ENCODE measurements at regions not wholly inside any gene's neighbourhood (a gene's known extent, or its start where the extent isn't known, plus 50 kb on each side); places are given as distances from the start of the nearest gene placed in this dataset.

DNA sequence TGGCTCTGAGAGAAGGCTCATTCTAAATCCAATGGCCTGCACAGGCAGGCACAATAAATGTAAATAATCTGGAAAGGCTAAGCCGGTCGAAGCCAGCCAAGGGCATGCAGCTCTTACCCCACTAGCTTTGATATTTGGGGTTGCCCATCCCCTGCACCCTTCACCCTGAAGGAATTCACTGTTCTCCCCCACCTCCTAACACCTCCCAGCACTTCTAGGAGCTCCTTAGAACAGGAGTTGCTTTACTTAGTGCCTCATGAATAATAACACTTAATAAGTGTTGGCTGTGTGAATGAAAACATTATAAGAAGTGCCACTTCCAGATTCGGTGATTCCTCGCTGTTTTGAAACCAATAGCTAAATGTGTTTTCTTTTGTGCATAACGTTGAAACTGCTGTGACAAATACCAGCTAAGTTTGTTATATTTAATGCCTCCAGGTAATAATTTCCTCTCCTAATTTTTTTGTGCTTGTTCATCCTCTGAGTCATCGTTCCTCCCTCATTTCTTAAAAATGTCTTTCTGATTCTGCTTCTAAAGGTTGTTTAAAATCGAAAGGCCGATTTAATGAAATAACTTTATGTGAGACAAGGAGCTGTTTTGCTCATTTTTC, 458.8 kb downstream of the METTL4 start:
- Histone ChIP-seq H3K27me3 (no peaks in the 10 kb centered on the region), H3K36me3 (no peaks in the 10 kb centered on the region), H3K27ac (no peak overlapping the region), H3K4me1 (no peaks in the 10 kb centered on the region), H3K4me3 (no peak overlapping the region), H3K9me3 (no peaks in the 10 kb centered on the region)
- DNase-seq, result no peak
- TF ChIP-seq EP300 (IDR thresholded peaks at IDR 0.05) (no peak), CTCF (IDR thresholded peaks at IDR 0.05) (no peak), POLR2A (IDR thresholded peaks at IDR 0.05) (no peak), POLR2AphosphoS5 (IDR thresholded peaks at IDR 0.05) (no peak)
- 73 to 83% methylated on average over 8 of the region's 8 CpGs for WGBS, 2 donors
- intact Hi-C loops (cut with DNase I), result no loop called here

GRCh38 chr18:2114289-2114688, 457.0 kb downstream of the METTL4 start:
- no peaks in the 10 kb centered on the region for H3K4me1 ChIP-seq
- TF ChIP-seq POLR2A (IDR thresholded peaks at IDR 0.05), result no peak
- no peak for TF ChIP-seq EP300 (IDR thresholded peaks at IDR 0.05)
- no peak for TF ChIP-seq POLR2AphosphoS5 (IDR thresholded peaks at IDR 0.05)
- no peak for TF ChIP-seq CTCF (IDR thresholded peaks at IDR 0.05)
- intact Hi-C loops (cut with DNase I), result no loop called here
- DNase-seq, result no peak
- no peak overlapping the region for H3K4me3 ChIP-seq
- H3K27ac ChIP-seq, result no peak overlapping the region
- no peaks in the 10 kb centered on the region for H3K9me3 ChIP-seq
- no peaks in the 10 kb centered on the region for H3K27me3 ChIP-seq
- no peaks in the 10 kb centered on the region for H3K36me3 ChIP-seq
- 40 to 43% methylated on average over 2 of the region's 2 CpGs for WGBS, 2 donors

- 66 to 67% methylated on average over 4 of the region's 4 CpGs for WGBS, 2 donors
- Histone ChIP-seq H3K36me3 (no peaks in the 10 kb centered on the region), H3K4me3 (no peak overlapping the region), H3K27ac (no peak overlapping the region), H3K4me1 (no peaks in the 10 kb centered on the region), H3K9me3 (no peaks in the 10 kb centered on the region), H3K27me3 (no peaks in the 10 kb centered on the region)
- intact Hi-C loops (cut with DNase I), result no loop called here
- TF ChIP-seq POLR2A (IDR thresholded peaks at IDR 0.05), result no peak
- no peak for TF ChIP-seq POLR2AphosphoS5 (IDR thresholded peaks at IDR 0.05)
- no peak for TF ChIP-seq EP300 (IDR thresholded peaks at IDR 0.05)
- TF ChIP-seq CTCF (IDR thresholded peaks at IDR 0.05), result no peak
- DNase-seq, result no peak
These were observed 456.5 kb downstream of the METTL4 start for GRCh38 chr18:2114765-2115164.

GRCh38 chr18:2121224-2121623, 450.1 kb downstream of the METTL4 start:
- H3K4me3 ChIP-seq, result no peak overlapping the region
- no peak overlapping the region for H3K27ac ChIP-seq
- 52 to 56% methylated on average over 3 of the region's 3 CpGs for WGBS, 2 donors
- no peaks in the 10 kb centered on the region for H3K4me1 ChIP-seq
- no peaks in the 10 kb centered on the region for H3K27me3 ChIP-seq
- TF ChIP-seq CTCF (IDR thresholded peaks at IDR 0.05) (no peak), POLR2A (IDR thresholded peaks at IDR 0.05) (no peak), POLR2AphosphoS5 (IDR thresholded peaks at IDR 0.05) (no peak)
- intact Hi-C loops (cut with DNase I), result no loop called here
- no peaks in the 10 kb centered on the region for H3K36me3 ChIP-seq
- H3K9me3 ChIP-seq, result no peaks in the 10 kb centered on the region
- DNase-seq, result no peak

GRCh38 chr18:2123077-2123476, 448.2 kb downstream of the METTL4 start:
- Histone ChIP-seq H3K9me3 (no peaks in the 10 kb centered on the region), H3K36me3 (no peaks in the 10 kb centered on the region), H3K27me3 (no peaks in the 10 kb centered on the region), H3K27ac (no peak overlapping the region), H3K4me3 (no peak overlapping the region), H3K4me1 (no peaks in the 10 kb centered on the region)
- TF ChIP-seq POLR2A (IDR thresholded peaks at IDR 0.05) (no peak), CTCF (IDR thresholded peaks at IDR 0.05) (no peak), POLR2AphosphoS5 (IDR thresholded peaks at IDR 0.05) (no peak), EP300 (IDR thresholded peaks at IDR 0.05) (no peak)
- no peak for DNase-seq
- 87 to 88% methylated on average over 2 of the region's 2 CpGs for WGBS, 2 donors
- intact Hi-C loops (cut with DNase I), result no loop called here

Data from sigmoid colon (tissue), 6 donors.